CD4-positive, alpha-beta T cell treated with Interleukin-4 for 1 hour (primary cell): ENCODE measurements at regions not wholly inside any gene's neighbourhood (a gene's known extent, or its start where the extent isn't known, plus 50 kb on each side); places are given as distances from the start of the nearest gene placed in this dataset.
"Not testable (repeated sequence)": the region's sequence is repeated elsewhere in the genome, so short reads cannot be mapped to it uniquely, and the experiment has no call there.

Source experiments
- DNase-seq, 2 donors: peaks; one replicate each; pipeline ENCODE4 v3.0.0-alpha.2; 2020 to 2022

GRCh38 chr2:19644763-19645162, 257.0 kb downstream of the TTC32 start:
- DNase-seq, result no peak

GRCh38 chr2:19643117-19643518, 258.7 kb downstream of the TTC32 start:
- DNase-seq, result no peak

- DNase-seq, result no peak
Observed at GRCh38 chr2:19642501-19642900, 259.3 kb downstream of the TTC32 start.

- DNase-seq, result no peak
Observed at GRCh38 chr2:19635951-19636510, 265.8 kb downstream of the TTC32 start.

- DNase-seq, result no peak
Observed at GRCh38 chr2:19632403-19632991, 269.3 kb downstream of the TTC32 start.

- no peak for DNase-seq
Observed at GRCh38 chr2:19631871-19632270, 269.9 kb downstream of the TTC32 start.

GRCh38 chr2:19630921-19631320, 270.9 kb downstream of the TTC32 start:
- DNase-seq, result no peak

- DNase-seq, result no peak
Observed at GRCh38 chr2:19627359-19627758, 268.9 kb upstream of the OSR1 start.

GRCh38 chr2:19623488-19623887, 265.1 kb upstream of the OSR1 start:
- DNase-seq, result no peak

GRCh38 chr2:19617257-19617848, 258.9 kb upstream of the OSR1 start:
- DNase-seq, result no peak

- DNase-seq, result not testable (repeated sequence)
Observed at GRCh38 chr2:19615402-19615801, 257.0 kb upstream of the OSR1 start.

- no peak for DNase-seq
Observed at GRCh38 chr2:19614066-19614465, 255.6 kb upstream of the OSR1 start.

GRCh38 chr2:19611491-19612332, 253.3 kb upstream of the OSR1 start:
- DNase-seq, result no peak

- no peak for DNase-seq
Observed at GRCh38 chr2:19609266-19609665, 250.8 kb upstream of the OSR1 start.

- no peak for DNase-seq
Observed at GRCh38 chr2:19607931-19608771, 249.7 kb upstream of the OSR1 start.

- no peak for DNase-seq
Observed at GRCh38 chr2:19607400-19607799, 249.0 kb upstream of the OSR1 start.

- DNase-seq, result no peak
Observed at GRCh38 chr2:19600982-19601381, 242.6 kb upstream of the OSR1 start.

- DNase-seq, result no peak
Observed at GRCh38 chr2:19600506-19600905, 242.1 kb upstream of the OSR1 start.

- no peak for DNase-seq
Observed at GRCh38 chr2:19598971-19599370, 240.5 kb upstream of the OSR1 start.

- no peak for DNase-seq
Observed at GRCh38 chr2:19592197-19592596, 233.8 kb upstream of the OSR1 start.

- DNase-seq, result no peak
Observed at GRCh38 chr2:19589791-19590190, 231.4 kb upstream of the OSR1 start.

- no peak for DNase-seq
Observed at GRCh38 chr2:19580830-19581229, 222.4 kb upstream of the OSR1 start.

- no peak for DNase-seq
Observed at GRCh38 chr2:19580264-19580663, 221.8 kb upstream of the OSR1 start.
